A172 (cell line): ENCODE measurements at regions not wholly inside any gene's neighbourhood (a gene's known extent, or its start where the extent isn't known, plus 50 kb on each side); places are given as distances from the start of the nearest gene placed in this dataset.
"Not testable (repeated sequence)": the region's sequence is repeated elsewhere in the genome, so short reads cannot be mapped to it uniquely, and the experiment has no call there.

Experiments used
- DNase-seq: peaks from one replicate; pipeline ENCODE4 v3.0.0-alpha.2; 2015; ENCODE audit warnings: low spot score

- no peak for DNase-seq
Observed at GRCh38 chr14:63147018-63147417, 57.2 kb upstream of the RHOJ start.

GRCh38 chr14:63134801-63135200 is 69.4 kb upstream of the RHOJ start:
- peak; percentile 5 for DNase-seq

GRCh38 chr14:63130531-63130930 is 73.7 kb upstream of the RHOJ start:
- no peak for DNase-seq

- not testable (repeated sequence) for DNase-seq
Observed at GRCh38 chr14:63106487-63106886, 61.2 kb upstream of the KCNH5 start.

- no peak for DNase-seq
Observed at GRCh38 chr14:63100552-63100951, 55.3 kb upstream of the KCNH5 start.

- no peak for DNase-seq
Observed at GRCh38 chr14:63096186-63096585, 50.9 kb upstream of the KCNH5 start.
